ENCODE measurements at regions not wholly inside any gene's neighbourhood (a gene's known extent, or its start where the extent isn't known, plus 50 kb on each side); places are given as distances from the start of the nearest gene placed in this dataset.

GRCh38 chr12:65636436-65636835 lies 187.8 kb upstream of the HMGA2 start:
- H4K20me1 ChIP-seq (ENCODE audit: low read depth, low read length) = no peaks in the 10 kb centered on the region
- no peaks in the 10 kb centered on the region for H3F3A ChIP-seq (ENCODE audit: insufficient read depth)
- no peak overlapping the region for H2AFZ ChIP-seq (ENCODE audit: low read depth, low read length, severe bottlenecking)
- H3K9me2 ChIP-seq (replicated peaks; ENCODE audit: insufficient read depth, low read length) = no peaks in the 10 kb centered on the region
- no peaks in the 10 kb centered on the region for H3K36me3 ChIP-seq (ENCODE audit: low read length)
- H3K9me3 ChIP-seq (ENCODE audit: insufficient read depth, low read length) = no peaks in the 10 kb centered on the region
- TF ChIP-seq CTCF (IDR thresholded peaks at IDR 0.05; ENCODE audit: insufficient read depth, low read length, poor library complexity, severe bottlenecking) (no peak), EZH2phosphoT487 (conservative IDR thresholded peaks at IDR 0.05; ENCODE audit: low read length) (no peak)
- no peak overlapping the region for H3K27ac ChIP-seq (ENCODE audit: low read depth, low read length)
- no peaks in the 10 kb centered on the region for H3K27me3 ChIP-seq (ENCODE audit: low read length)
- no peaks in the 10 kb centered on the region for H3K79me2 ChIP-seq (ENCODE audit: insufficient read depth, low read length)
- H3K9ac ChIP-seq (ENCODE audit: low read length) = no peak overlapping the region
- no peak overlapping the region for H3K4me3 ChIP-seq (ENCODE audit: insufficient read depth, low read length, poor library complexity, severe bottlenecking)
- no peak overlapping the region for H3K4me2 ChIP-seq (ENCODE audit: low read depth, low read length, poor library complexity, severe bottlenecking)

- TF ChIP-seq CTCF (IDR thresholded peaks at IDR 0.05; ENCODE audit: insufficient read depth, low read length, poor library complexity, severe bottlenecking) (no peak), EZH2phosphoT487 (conservative IDR thresholded peaks at IDR 0.05; ENCODE audit: low read length) (no peak)
- Histone ChIP-seq H3K36me3 (ENCODE audit: low read length) (no peaks in the 10 kb centered on the region), H3K4me2 (ENCODE audit: low read depth, low read length, poor library complexity, severe bottlenecking) (no peak overlapping the region), H3K9me2 (replicated peaks; ENCODE audit: insufficient read depth, low read length) (no peaks in the 10 kb centered on the region), H3K4me3 (ENCODE audit: insufficient read depth, low read length, poor library complexity, severe bottlenecking) (no peak overlapping the region), H3K79me2 (ENCODE audit: insufficient read depth, low read length) (no peaks in the 10 kb centered on the region), H3F3A (ENCODE audit: insufficient read depth) (no peaks in the 10 kb centered on the region), H3K27ac (ENCODE audit: low read depth, low read length) (no peak overlapping the region), H3K9me3 (ENCODE audit: insufficient read depth, low read length) (no peaks in the 10 kb centered on the region), H4K20me1 (ENCODE audit: low read depth, low read length) (no peaks in the 10 kb centered on the region), H3K9ac (ENCODE audit: low read length) (no peak overlapping the region), H3K27me3 (ENCODE audit: low read length) (no peaks in the 10 kb centered on the region), H2AFZ (ENCODE audit: low read depth, low read length, severe bottlenecking) (no peak overlapping the region)
These were observed 187.1 kb upstream of the HMGA2 start for GRCh38 chr12:65637150-65637549.

- no peak for TF ChIP-seq EZH2phosphoT487 (conservative IDR thresholded peaks at IDR 0.05; ENCODE audit: low read length)
- no peak for TF ChIP-seq CTCF (IDR thresholded peaks at IDR 0.05; ENCODE audit: insufficient read depth, low read length, poor library complexity, severe bottlenecking)
- Histone ChIP-seq H3K9me3 (ENCODE audit: insufficient read depth, low read length) (no peaks in the 10 kb centered on the region), H3K4me3 (ENCODE audit: insufficient read depth, low read length, poor library complexity, severe bottlenecking) (no peak overlapping the region), H3K9ac (ENCODE audit: low read length) (no peak overlapping the region), H3F3A (ENCODE audit: insufficient read depth) (no peaks in the 10 kb centered on the region), H3K27ac (ENCODE audit: low read depth, low read length) (no peak overlapping the region), H3K9me2 (replicated peaks; ENCODE audit: insufficient read depth, low read length) (no peaks in the 10 kb centered on the region), H2AFZ (ENCODE audit: low read depth, low read length, severe bottlenecking) (no peak overlapping the region), H3K4me2 (ENCODE audit: low read depth, low read length, poor library complexity, severe bottlenecking) (no peak overlapping the region), H3K36me3 (ENCODE audit: low read length) (no peaks in the 10 kb centered on the region), H4K20me1 (ENCODE audit: low read depth, low read length) (no peaks in the 10 kb centered on the region), H3K27me3 (ENCODE audit: low read length) (no peaks in the 10 kb centered on the region), H3K79me2 (ENCODE audit: insufficient read depth, low read length) (no peaks in the 10 kb centered on the region)
These were observed 186.5 kb upstream of the HMGA2 start for GRCh38 chr12:65637774-65638173.

- TF ChIP-seq CTCF (IDR thresholded peaks at IDR 0.05; ENCODE audit: insufficient read depth, low read length, poor library complexity, severe bottlenecking) (no peak), EZH2phosphoT487 (conservative IDR thresholded peaks at IDR 0.05; ENCODE audit: low read length) (no peak)
- Histone ChIP-seq H2AFZ (ENCODE audit: low read depth, low read length, severe bottlenecking) (no peak overlapping the region), H3K27ac (ENCODE audit: low read depth, low read length) (no peak overlapping the region), H3K36me3 (ENCODE audit: low read length) (no peaks in the 10 kb centered on the region), H4K20me1 (ENCODE audit: low read depth, low read length) (no peaks in the 10 kb centered on the region), H3F3A (ENCODE audit: insufficient read depth) (no peaks in the 10 kb centered on the region), H3K4me2 (ENCODE audit: low read depth, low read length, poor library complexity, severe bottlenecking) (no peak overlapping the region), H3K4me3 (ENCODE audit: insufficient read depth, low read length, poor library complexity, severe bottlenecking) (no peak overlapping the region), H3K9ac (ENCODE audit: low read length) (no peak overlapping the region), H3K9me2 (replicated peaks; ENCODE audit: insufficient read depth, low read length) (no peaks in the 10 kb centered on the region), H3K27me3 (ENCODE audit: low read length) (no peaks in the 10 kb centered on the region), H3K79me2 (ENCODE audit: insufficient read depth, low read length) (no peaks in the 10 kb centered on the region), H3K9me3 (ENCODE audit: insufficient read depth, low read length) (no peaks in the 10 kb centered on the region)
These were observed 186.0 kb upstream of the HMGA2 start for GRCh38 chr12:65638324-65638723.
